ENCODE measurements at regions not wholly inside any gene's neighbourhood (a gene's known extent, or its start where the extent isn't known, plus 50 kb on each side); places are given as distances from the start of the nearest gene placed in this dataset.
A peak's percentile ranks its signal among the peaks of the same experiment; 100 is the strongest.

- no peak for TF ChIP-seq CTCF (conservative IDR thresholded peaks at IDR 0.05)
- Mint-ChIP-seq H3K27me3 (ENCODE audit: insufficient read depth) (peaks cover 92% of the 10 kb centered on the region), H3K4me1 (peaks cover 7% of the 10 kb centered on the region), H3K9me3 (no peaks in the 10 kb centered on the region), H3K27ac (no peak overlapping the region), H3K36me3 (ENCODE audit: low read depth) (no peaks in the 10 kb centered on the region), H3K4me3 (no peak overlapping the region)
- Histone ChIP-seq H3K27me3 (ENCODE audit: control insufficient read depth, insufficient read depth, low read length, poor library complexity, severe bottlenecking) (peaks cover 77% of the 10 kb centered on the region), H3K9ac (ENCODE audit: extremely low read depth, low read length, poor library complexity, severe bottlenecking) (no peak overlapping the region), H3K4me1 (ENCODE audit: control insufficient read depth, insufficient read depth, low read length) (no peaks in the 10 kb centered on the region), H3K36me3 (ENCODE audit: control insufficient read depth, insufficient read depth, low read length) (no peaks in the 10 kb centered on the region), H3K4me3 (ENCODE audit: low read length) (no peak overlapping the region), H3K9me3 (ENCODE audit: control insufficient read depth, low read length) (no peaks in the 10 kb centered on the region), H3K27ac (ENCODE audit: low read depth, low read length) (no peak overlapping the region)
- WGBS, 2 experiments (ENCODE audit: insufficient coverage in 1 of 2, insufficient read length in 1 of 2), result 44 to 54% methylated on average over 3 to 5 of the region's 5 CpGs
- peak; percentile 80 for DNase-seq
These were observed 91.2 kb downstream of the SOX9 start for GRCh38 chr17:72212041-72212440.

- Histone ChIP-seq H3K27me3 (ENCODE audit: control insufficient read depth, insufficient read depth, low read length, poor library complexity, severe bottlenecking) (peaks cover 80% of the 10 kb centered on the region), H3K4me1 (ENCODE audit: control insufficient read depth, insufficient read depth, low read length) (peaks cover 8% of the 10 kb centered on the region), H3K4me3 (ENCODE audit: low read length) (no peak overlapping the region), H3K9me3 (ENCODE audit: control insufficient read depth, low read length) (no peaks in the 10 kb centered on the region), H3K36me3 (ENCODE audit: control insufficient read depth, insufficient read depth, low read length) (no peaks in the 10 kb centered on the region), H3K27ac (ENCODE audit: low read depth, low read length) (no peak overlapping the region), H3K9ac (ENCODE audit: extremely low read depth, low read length, poor library complexity, severe bottlenecking) (no peak overlapping the region)
- H3K4me1 Mint-ChIP-seq, result peaks cover 25% of the 10 kb centered on the region
- DNase-seq, result no peak
- H3K27me3 Mint-ChIP-seq (ENCODE audit: insufficient read depth), result peaks cover 95% of the 10 kb centered on the region
- no peak overlapping the region for H3K27ac Mint-ChIP-seq
- H3K9me3 Mint-ChIP-seq, result no peaks in the 10 kb centered on the region
- 83 to 100% methylated on average over 1 to 2 of the region's 2 CpGs for WGBS, 2 experiments (ENCODE audit: insufficient coverage in 1 of 2, insufficient read length in 1 of 2)
- H3K36me3 Mint-ChIP-seq (ENCODE audit: low read depth), result no peaks in the 10 kb centered on the region
- TF ChIP-seq CTCF (conservative IDR thresholded peaks at IDR 0.05), result no peak
- H3K4me3 Mint-ChIP-seq, result no peak overlapping the region
These were observed 94.7 kb downstream of the SOX9 start for GRCh38 chr17:72215490-72215889.

DNA sequence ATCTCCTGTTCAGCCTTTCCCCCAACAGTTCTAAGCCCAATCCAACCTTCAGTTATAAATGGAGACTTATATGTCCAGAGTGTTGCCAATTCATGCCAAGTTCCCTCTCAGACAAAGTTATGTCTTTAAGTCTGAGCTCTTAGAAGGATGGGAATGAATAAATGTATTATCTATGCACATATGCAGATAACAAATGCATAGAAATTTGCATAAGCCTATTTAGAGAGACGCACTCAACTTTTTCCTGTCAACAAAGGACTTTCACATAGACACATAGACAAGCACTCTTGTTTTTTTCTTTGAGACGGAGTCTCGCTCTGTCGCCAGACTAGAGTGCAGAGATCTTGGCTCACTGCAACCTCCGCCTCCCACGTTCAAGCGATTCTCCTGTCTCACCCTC is 95.1 kb downstream of the SOX9 start:
- Histone ChIP-seq H3K27ac (ENCODE audit: low read depth, low read length) (no peak overlapping the region), H3K27me3 (ENCODE audit: control insufficient read depth, insufficient read depth, low read length, poor library complexity, severe bottlenecking) (peaks cover 81% of the 10 kb centered on the region), H3K4me3 (ENCODE audit: low read length) (no peak overlapping the region), H3K4me1 (ENCODE audit: control insufficient read depth, insufficient read depth, low read length) (peaks cover 8% of the 10 kb centered on the region), H3K9me3 (ENCODE audit: control insufficient read depth, low read length) (no peaks in the 10 kb centered on the region), H3K9ac (ENCODE audit: extremely low read depth, low read length, poor library complexity, severe bottlenecking) (no peak overlapping the region), H3K36me3 (ENCODE audit: control insufficient read depth, insufficient read depth, low read length) (no peaks in the 10 kb centered on the region)
- H3K36me3 Mint-ChIP-seq (ENCODE audit: low read depth), result no peaks in the 10 kb centered on the region
- H3K4me1 Mint-ChIP-seq, result peaks cover 26% of the 10 kb centered on the region
- 93 to 95% methylated on average over 7 of the region's 7 CpGs for WGBS, 2 experiments (ENCODE audit: insufficient coverage in 1 of 2, insufficient read length in 1 of 2)
- no peak overlapping the region for H3K4me3 Mint-ChIP-seq
- H3K9me3 Mint-ChIP-seq, result no peaks in the 10 kb centered on the region
- no peak overlapping the region for H3K27ac Mint-ChIP-seq
- TF ChIP-seq CTCF (conservative IDR thresholded peaks at IDR 0.05), result no peak
- DNase-seq, result no peak
- peaks cover 96% of the 10 kb centered on the region for H3K27me3 Mint-ChIP-seq (ENCODE audit: insufficient read depth)

All from endodermal cell (in vitro differentiated cells).